K562 (cell line): ENCODE measurements at regions not wholly inside any gene's neighbourhood (a gene's known extent, or its start where the extent isn't known, plus 50 kb on each side); places are given as distances from the start of the nearest gene placed in this dataset.

Experiments
- ARID1B ChIP-seq: fragments of 450-650 bp; IDR thresholded peaks from 2 replicates; pipeline ENCODE4 v1.6.1; 2016; ENCODE audit warnings: antibody characterized with exemption, mild to moderate bottlenecking, inconsistent platforms
- ARNT ChIP-seq, 2 experiments: fragments of 450-650 bp; IDR thresholded peaks; 2 replicates each; pipeline ENCODE4 v1.6.1; 2016; ENCODE audit warnings: mild to moderate bottlenecking in 1 of 2
- CBFA2T3 ChIP-seq: fragments of 450-650 bp; IDR thresholded peaks from 2 replicates; pipeline ENCODE4 v1.6.1; 2017
- CHAMP1 ChIP-seq: fragments of 450-650 bp; IDR thresholded peaks from 2 replicates; pipeline ENCODE4 v1.6.1; 2016; ENCODE audit warnings: mild to moderate bottlenecking
- ELK1 ChIP-seq: sonication (generic); formaldehyde crosslinking; IDR thresholded peaks from 2 replicates; pipeline ENCODE4 v1.8.1; 2022; ENCODE audit warnings: missing genetic modification reagents
- FOSL1 ChIP-seq: fragments of 200-800 bp; sonication (Bioruptor generic); conservative IDR thresholded peaks from 2 replicates; pipeline ENCODE4 v1.6.1; 2016; ENCODE audit warnings: missing genetic modification characterization, missing compliant biosample characterization
- KAT7 ChIP-seq: sonication (generic); formaldehyde crosslinking; IDR thresholded peaks from 2 replicates; pipeline ENCODE4 v1.8.0; 2022; ENCODE audit warnings: missing genetic modification reagents, mild to moderate bottlenecking, borderline replicate concordance
- LARP7 ChIP-seq: fragments of 450-650 bp; IDR thresholded peaks from 2 replicates; pipeline ENCODE4 v1.6.1; 2016
- MCM2 ChIP-seq: fragments of 450-650 bp; IDR thresholded peaks from 2 replicates; pipeline ENCODE4 v1.6.1; 2017; ENCODE audit warnings: low read depth, mild to moderate bottlenecking
- MLX ChIP-seq, 2 experiments: fragments of 450-650 bp in 1 of 2; sonication (generic) in 1 of 2; formaldehyde crosslinking; conservative IDR thresholded peaks; 2 replicates each; pipeline versions ENCODE4 v1.4.0 to v1.8.1; 2020 to 2022; ENCODE audit warnings: mild to moderate bottlenecking in 1 of 2, missing genetic modification reagents in 1 of 2
- NR2C2 ChIP-seq, 2 experiments: fragments of 200-800 bp in 1 of 2; sonication (Bioruptor generic) in 1 of 2; sonication (generic) in 1 of 2; formaldehyde crosslinking in 1 of 2; IDR thresholded peaks; 2 replicates each; pipeline versions ENCODE4 v1.6.1 to v1.8.0; 2016 to 2022; ENCODE audit warnings: mild to moderate bottlenecking in 1 of 2, missing compliant biosample characterization in 1 of 2, missing genetic modification characterization in 1 of 2, missing genetic modification reagents in 1 of 2
- TCFL5 ChIP-seq: fragments of 250-450 bp; sonication (Bioruptor Pico); conservative IDR thresholded peaks from 2 replicates; pipeline ENCODE4 v1.6.1; 2021; ENCODE audit warnings: mild to moderate bottlenecking, moderate library complexity, matching md5 sums
- USF2 ChIP-seq: sonication (generic); formaldehyde crosslinking; IDR thresholded peaks from 2 replicates; pipeline ENCODE4 v1.5.0; 2020; ENCODE audit warnings: missing genetic modification reagents
- ZBTB11 ChIP-seq, 3 experiments: fragments of 200-800 bp in 1 of 3; fragments of 250-450 bp in 1 of 3; fragments of 450-650 bp in 1 of 3; sonication (Bioruptor Pico) in 1 of 3; sonication (Bioruptor generic) in 1 of 3; formaldehyde crosslinking in 1 of 3; IDR thresholded peaks; 2 replicates each; pipeline versions ENCODE4 v1.6.1 to v1.8.0; 2016 to 2022; ENCODE audit warnings: mild to moderate bottlenecking in 2 of 3, missing genetic modification characterization in 2 of 3, missing compliant biosample characterization in 1 of 3, moderate library complexity in 1 of 3
- ZNF280B ChIP-seq: fragments of 250-450 bp; sonication (Bioruptor Pico); IDR thresholded peaks from 2 replicates; pipeline ENCODE4 v1.5.1; 2021; ENCODE audit warnings: mild to moderate bottlenecking
- ZNF324 ChIP-seq: fragments of 250-450 bp; sonication (Bioruptor Pico); IDR thresholded peaks from 2 replicates; pipeline ENCODE4 v1.4.0; 2020; ENCODE audit warnings: mild to moderate bottlenecking
- ZNF584 ChIP-seq: fragments of 200-800 bp; sonication (Bioruptor generic); IDR thresholded peaks from 2 replicates; pipeline ENCODE4 v1.6.1; 2016; ENCODE audit warnings: low read depth, mild to moderate bottlenecking, missing genetic modification characterization, missing compliant biosample characterization

- TF ChIP-seq USF2 (CRISPR knock-in tag) = 0 out of 2 replicates have a peak, but pooled peaks have one; percentile 10
- TF ChIP-seq ZNF324 (CRISPR knock-in tag) = no peak
- TF ChIP-seq CBFA2T3 = peak; percentile 37; the same call in 1 of the 2 replicates
- no peak for TF ChIP-seq ELK1 (CRISPR knock-in tag)
- no peak for TF ChIP-seq NR2C2 (CRISPR knock-in tag; IDR thresholded peaks at IDR 0.05)
- peak; percentile 48; the same call in 1 of the 2 replicates for TF ChIP-seq NR2C2 (tag; IDR thresholded peaks at IDR 0.05)
- TF ChIP-seq ZNF584 (CRISPR knock-in tag) = peak; percentile 85
- no peak for TF ChIP-seq ZNF280B
- TF ChIP-seq MLX (CRISPR knock-in tag; conservative IDR thresholded peaks at IDR 0.05) = no peak
- no peak for TF ChIP-seq LARP7
- TF ChIP-seq ARNT (IDR thresholded peaks at IDR 0.05) = no peak
- no peak for TF ChIP-seq CHAMP1
- no peak for TF ChIP-seq MCM2
- TF ChIP-seq KAT7 (CRISPR knock-in tag) = no peak
- no peak for TF ChIP-seq TCFL5 (CRISPR knock-in tag)
- TF ChIP-seq FOSL1 (tag) = peak; percentile 45
- TF ChIP-seq ARID1B = peak; percentile 41; the same call in 1 of the 2 replicates
- no peak for TF ChIP-seq ZBTB11 (CRISPR knock-in tag; IDR thresholded peaks at IDR 0.05)
Measured at GRCh38 chr1:99503276-99503747, 142.6 kb upstream of the PALMD start (continued).
